ENCODE measurements at regions not wholly inside any gene's neighbourhood (a gene's known extent, or its start where the extent isn't known, plus 50 kb on each side); places are given as distances from the start of the nearest gene placed in this dataset.

DNA sequence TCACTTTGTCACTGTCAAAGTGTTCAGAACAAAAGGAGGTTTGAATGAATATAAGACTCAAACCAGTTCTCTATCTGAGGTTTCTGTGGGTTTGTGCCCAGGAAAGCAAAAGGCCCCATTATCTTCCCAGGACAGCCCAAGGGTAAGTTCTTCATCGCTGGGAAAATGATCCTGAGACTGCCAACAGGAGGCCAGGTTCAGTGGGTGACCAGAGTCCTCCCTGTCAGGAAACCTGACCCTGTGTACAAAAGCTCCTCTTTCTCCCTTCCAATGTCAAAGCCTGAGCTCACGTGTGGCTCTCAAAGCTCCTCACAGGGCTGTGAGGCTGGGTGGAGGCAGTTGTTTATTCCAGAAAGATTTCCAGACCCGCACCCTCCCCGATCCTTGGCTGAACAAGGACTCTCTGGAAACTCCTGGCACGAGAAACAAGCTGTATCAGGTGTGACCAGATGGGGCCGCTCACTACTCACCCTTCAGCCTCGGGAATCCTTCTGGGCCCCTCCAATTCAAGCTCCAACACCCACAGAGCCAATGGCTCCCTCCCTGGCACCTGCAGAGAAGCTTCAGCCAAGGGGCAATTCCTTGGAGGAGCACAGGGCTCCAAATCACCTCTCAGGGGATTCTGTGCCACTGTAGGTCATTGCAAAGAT lies 1516.7 kb downstream of the TSPY10 start:
- TF ChIP-seq, protein P1, sequence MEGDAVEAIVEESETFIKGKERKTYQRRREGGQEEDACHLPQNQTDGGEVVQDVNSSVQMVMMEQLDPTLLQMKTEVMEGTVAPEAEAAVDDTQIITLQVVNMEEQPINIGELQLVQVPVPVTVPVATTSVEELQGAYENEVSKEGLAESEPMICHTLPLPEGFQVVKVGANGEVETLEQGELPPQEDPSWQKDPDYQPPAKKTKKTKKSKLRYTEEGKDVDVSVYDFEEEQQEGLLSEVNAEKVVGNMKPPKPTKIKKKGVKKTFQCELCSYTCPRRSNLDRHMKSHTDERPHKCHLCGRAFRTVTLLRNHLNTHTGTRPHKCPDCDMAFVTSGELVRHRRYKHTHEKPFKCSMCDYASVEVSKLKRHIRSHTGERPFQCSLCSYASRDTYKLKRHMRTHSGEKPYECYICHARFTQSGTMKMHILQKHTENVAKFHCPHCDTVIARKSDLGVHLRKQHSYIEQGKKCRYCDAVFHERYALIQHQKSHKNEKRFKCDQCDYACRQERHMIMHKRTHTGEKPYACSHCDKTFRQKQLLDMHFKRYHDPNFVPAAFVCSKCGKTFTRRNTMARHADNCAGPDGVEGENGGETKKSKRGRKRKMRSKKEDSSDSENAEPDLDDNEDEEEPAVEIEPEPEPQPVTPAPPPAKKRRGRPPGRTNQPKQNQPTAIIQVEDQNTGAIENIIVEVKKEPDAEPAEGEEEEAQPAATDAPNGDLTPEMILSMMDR (conservative IDR thresholded peaks at IDR 0.05; ENCODE audit: low read depth in 2 of 2): no peak
- TF ChIP-seq EZH2phosphoT487 (IDR thresholded peaks at IDR 0.05; ENCODE audit: unreplicated experiment) (no peak), POLR2AphosphoS5 (IDR thresholded peaks at IDR 0.05; ENCODE audit: low read depth) (no peak), JUNB (IDR thresholded peaks at IDR 0.05; ENCODE audit: unreplicated experiment) (no peak), EZH2 (IDR thresholded peaks at IDR 0.05; ENCODE audit: low read depth, unreplicated experiment) (no peak), CREB1 (CRISPR knock-in tag; IDR thresholded peaks at IDR 0.05; ENCODE audit: low read depth) (no peak), NANOG (IDR thresholded peaks at IDR 0.05; ENCODE audit: borderline replicate concordance) (no peak)
- TF ChIP-seq, protein P2, sequence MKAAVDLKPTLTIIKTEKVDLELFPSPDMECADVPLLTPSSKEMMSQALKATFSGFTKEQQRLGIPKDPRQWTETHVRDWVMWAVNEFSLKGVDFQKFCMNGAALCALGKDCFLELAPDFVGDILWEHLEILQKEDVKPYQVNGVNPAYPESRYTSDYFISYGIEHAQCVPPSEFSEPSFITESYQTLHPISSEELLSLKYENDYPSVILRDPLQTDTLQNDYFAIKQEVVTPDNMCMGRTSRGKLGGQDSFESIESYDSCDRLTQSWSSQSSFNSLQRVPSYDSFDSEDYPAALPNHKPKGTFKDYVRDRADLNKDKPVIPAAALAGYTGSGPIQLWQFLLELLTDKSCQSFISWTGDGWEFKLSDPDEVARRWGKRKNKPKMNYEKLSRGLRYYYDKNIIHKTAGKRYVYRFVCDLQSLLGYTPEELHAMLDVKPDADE (IDR thresholded peaks at IDR 0.05): no peak
- TF ChIP-seq, protein P3, sequence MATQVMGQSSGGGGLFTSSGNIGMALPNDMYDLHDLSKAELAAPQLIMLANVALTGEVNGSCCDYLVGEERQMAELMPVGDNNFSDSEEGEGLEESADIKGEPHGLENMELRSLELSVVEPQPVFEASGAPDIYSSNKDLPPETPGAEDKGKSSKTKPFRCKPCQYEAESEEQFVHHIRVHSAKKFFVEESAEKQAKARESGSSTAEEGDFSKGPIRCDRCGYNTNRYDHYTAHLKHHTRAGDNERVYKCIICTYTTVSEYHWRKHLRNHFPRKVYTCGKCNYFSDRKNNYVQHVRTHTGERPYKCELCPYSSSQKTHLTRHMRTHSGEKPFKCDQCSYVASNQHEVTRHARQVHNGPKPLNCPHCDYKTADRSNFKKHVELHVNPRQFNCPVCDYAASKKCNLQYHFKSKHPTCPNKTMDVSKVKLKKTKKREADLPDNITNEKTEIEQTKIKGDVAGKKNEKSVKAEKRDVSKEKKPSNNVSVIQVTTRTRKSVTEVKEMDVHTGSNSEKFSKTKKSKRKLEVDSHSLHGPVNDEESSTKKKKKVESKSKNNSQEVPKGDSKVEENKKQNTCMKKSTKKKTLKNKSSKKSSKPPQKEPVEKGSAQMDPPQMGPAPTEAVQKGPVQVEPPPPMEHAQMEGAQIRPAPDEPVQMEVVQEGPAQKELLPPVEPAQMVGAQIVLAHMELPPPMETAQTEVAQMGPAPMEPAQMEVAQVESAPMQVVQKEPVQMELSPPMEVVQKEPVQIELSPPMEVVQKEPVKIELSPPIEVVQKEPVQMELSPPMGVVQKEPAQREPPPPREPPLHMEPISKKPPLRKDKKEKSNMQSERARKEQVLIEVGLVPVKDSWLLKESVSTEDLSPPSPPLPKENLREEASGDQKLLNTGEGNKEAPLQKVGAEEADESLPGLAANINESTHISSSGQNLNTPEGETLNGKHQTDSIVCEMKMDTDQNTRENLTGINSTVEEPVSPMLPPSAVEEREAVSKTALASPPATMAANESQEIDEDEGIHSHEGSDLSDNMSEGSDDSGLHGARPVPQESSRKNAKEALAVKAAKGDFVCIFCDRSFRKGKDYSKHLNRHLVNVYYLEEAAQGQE (IDR thresholded peaks at IDR 0.05; ENCODE audit: unreplicated experiment): no peak
- TF ChIP-seq, protein P4, sequence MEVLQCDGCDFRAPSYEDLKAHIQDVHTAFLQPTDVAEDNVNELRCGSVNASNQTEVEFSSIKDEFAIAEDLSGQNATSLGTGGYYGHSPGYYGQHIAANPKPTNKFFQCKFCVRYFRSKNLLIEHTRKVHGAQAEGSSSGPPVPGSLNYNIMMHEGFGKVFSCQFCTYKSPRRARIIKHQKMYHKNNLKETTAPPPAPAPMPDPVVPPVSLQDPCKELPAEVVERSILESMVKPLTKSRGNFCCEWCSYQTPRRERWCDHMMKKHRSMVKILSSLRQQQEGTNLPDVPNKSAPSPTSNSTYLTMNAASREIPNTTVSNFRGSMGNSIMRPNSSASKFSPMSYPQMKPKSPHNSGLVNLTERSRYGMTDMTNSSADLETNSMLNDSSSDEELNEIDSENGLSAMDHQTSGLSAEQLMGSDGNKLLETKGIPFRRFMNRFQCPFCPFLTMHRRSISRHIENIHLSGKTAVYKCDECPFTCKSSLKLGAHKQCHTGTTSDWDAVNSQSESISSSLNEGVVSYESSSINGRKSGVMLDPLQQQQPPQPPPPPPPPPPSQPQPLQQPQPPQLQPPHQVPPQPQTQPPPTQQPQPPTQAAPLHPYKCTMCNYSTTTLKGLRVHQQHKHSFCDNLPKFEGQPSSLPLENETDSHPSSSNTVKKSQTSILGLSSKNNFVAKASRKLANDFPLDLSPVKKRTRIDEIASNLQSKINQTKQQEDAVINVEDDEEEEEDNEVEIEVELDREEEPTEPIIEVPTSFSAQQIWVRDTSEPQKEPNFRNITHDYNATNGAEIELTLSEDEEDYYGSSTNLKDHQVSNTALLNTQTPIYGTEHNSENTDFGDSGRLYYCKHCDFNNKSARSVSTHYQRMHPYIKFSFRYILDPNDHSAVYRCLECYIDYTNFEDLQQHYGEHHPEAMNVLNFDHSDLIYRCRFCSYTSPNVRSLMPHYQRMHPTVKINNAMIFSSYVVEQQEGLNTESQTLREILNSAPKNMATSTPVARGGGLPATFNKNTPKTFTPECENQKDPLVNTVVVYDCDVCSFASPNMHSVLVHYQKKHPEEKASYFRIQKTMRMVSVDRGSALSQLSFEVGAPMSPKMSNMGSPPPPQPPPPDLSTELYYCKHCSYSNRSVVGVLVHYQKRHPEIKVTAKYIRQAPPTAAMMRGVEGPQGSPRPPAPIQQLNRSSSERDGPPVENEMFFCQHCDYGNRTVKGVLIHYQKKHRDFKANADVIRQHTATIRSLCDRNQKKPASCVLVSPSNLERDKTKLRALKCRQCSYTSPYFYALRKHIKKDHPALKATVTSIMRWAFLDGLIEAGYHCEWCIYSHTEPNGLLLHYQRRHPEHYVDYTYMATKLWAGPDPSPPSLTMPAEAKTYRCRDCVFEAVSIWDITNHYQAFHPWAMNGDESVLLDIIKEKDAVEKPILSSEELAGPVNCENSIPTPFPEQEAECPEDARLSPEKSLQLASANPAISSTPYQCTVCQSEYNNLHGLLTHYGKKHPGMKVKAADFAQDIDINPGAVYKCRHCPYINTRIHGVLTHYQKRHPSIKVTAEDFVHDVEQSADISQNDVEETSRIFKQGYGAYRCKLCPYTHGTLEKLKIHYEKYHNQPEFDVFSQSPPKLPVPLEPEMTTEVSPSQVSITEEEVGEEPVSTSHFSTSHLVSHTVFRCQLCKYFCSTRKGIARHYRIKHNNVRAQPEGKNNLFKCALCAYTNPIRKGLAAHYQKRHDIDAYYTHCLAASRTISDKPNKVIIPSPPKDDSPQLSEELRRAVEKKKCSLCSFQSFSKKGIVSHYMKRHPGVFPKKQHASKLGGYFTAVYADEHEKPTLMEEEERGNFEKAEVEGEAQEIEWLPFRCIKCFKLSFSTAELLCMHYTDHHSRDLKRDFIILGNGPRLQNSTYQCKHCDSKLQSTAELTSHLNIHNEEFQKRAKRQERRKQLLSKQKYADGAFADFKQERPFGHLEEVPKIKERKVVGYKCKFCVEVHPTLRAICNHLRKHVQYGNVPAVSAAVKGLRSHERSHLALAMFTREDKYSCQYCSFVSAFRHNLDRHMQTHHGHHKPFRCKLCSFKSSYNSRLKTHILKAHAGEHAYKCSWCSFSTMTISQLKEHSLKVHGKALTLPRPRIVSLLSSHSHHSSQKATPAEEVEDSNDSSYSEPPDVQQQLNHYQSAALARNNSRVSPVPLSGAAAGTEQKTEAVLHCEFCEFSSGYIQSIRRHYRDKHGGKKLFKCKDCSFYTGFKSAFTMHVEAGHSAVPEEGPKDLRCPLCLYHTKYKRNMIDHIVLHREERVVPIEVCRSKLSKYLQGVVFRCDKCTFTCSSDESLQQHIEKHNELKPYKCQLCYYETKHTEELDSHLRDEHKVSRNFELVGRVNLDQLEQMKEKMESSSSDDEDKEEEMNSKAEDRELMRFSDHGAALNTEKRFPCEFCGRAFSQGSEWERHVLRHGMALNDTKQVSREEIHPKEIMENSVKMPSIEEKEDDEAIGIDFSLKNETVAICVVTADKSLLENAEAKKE (CRISPR knock-in tag; IDR thresholded peaks at IDR 0.05): no peak
